ENCODE measurements at regions not wholly inside any gene's neighbourhood (a gene's known extent, or its start where the extent isn't known, plus 50 kb on each side); places are given as distances from the start of the nearest gene placed in this dataset.

DNA sequence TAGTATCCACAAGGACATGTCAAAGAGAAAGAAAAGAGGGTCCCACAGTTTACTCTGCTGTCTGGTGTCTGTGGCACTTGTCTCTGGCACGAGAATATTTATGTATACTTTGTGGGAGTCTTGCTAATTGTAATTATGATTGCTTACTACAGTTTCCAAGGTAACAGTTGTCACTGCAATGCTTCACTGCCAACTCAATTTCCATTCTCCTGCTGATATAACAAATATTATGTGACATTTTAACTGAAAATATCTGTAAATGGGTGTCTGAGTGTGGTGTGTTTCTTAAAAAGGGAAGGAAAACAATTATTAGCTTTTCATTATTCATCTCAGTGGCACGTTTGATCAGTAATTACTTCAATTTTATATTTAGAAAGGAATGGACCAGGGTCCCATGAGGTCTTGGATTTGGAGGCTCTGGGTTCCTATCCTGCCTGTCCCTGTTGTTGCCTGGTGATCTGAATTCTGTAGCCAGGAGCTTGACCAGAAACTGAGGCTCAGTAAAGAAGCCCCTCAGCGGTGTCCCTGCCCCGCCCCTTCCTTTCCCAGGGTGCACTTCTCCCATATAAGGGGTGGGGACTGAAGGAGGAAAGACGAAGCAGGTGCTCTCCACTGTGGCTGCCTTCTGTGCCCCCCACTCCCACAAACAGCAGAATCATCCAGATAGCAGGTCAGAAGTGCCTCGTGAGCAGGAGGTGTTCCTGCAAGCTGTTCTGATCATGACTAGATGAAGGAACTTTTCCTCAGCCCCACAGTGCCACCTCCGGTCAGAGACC, 137.3 kb upstream of the KIF2A start:
- TF ChIP-seq, protein P1, sequence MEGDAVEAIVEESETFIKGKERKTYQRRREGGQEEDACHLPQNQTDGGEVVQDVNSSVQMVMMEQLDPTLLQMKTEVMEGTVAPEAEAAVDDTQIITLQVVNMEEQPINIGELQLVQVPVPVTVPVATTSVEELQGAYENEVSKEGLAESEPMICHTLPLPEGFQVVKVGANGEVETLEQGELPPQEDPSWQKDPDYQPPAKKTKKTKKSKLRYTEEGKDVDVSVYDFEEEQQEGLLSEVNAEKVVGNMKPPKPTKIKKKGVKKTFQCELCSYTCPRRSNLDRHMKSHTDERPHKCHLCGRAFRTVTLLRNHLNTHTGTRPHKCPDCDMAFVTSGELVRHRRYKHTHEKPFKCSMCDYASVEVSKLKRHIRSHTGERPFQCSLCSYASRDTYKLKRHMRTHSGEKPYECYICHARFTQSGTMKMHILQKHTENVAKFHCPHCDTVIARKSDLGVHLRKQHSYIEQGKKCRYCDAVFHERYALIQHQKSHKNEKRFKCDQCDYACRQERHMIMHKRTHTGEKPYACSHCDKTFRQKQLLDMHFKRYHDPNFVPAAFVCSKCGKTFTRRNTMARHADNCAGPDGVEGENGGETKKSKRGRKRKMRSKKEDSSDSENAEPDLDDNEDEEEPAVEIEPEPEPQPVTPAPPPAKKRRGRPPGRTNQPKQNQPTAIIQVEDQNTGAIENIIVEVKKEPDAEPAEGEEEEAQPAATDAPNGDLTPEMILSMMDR (IDR thresholded peaks at IDR 0.05; ENCODE audit: low read depth, low read length, missing input control): no peak
- TF ChIP-seq TAF1 (conservative IDR thresholded peaks at IDR 0.05) (no peak), SP1 (IDR thresholded peaks at IDR 0.05) (no peak), EGR1 (IDR thresholded peaks at IDR 0.05; ENCODE audit: low read depth in 2 of 2) (no peak), RAD21 (IDR thresholded peaks at IDR 0.05) (no peak), RXRA (IDR thresholded peaks at IDR 0.05) (no peak), YY1 (IDR thresholded peaks at IDR 0.05) (no peak)
- TF ChIP-seq, protein P2, sequence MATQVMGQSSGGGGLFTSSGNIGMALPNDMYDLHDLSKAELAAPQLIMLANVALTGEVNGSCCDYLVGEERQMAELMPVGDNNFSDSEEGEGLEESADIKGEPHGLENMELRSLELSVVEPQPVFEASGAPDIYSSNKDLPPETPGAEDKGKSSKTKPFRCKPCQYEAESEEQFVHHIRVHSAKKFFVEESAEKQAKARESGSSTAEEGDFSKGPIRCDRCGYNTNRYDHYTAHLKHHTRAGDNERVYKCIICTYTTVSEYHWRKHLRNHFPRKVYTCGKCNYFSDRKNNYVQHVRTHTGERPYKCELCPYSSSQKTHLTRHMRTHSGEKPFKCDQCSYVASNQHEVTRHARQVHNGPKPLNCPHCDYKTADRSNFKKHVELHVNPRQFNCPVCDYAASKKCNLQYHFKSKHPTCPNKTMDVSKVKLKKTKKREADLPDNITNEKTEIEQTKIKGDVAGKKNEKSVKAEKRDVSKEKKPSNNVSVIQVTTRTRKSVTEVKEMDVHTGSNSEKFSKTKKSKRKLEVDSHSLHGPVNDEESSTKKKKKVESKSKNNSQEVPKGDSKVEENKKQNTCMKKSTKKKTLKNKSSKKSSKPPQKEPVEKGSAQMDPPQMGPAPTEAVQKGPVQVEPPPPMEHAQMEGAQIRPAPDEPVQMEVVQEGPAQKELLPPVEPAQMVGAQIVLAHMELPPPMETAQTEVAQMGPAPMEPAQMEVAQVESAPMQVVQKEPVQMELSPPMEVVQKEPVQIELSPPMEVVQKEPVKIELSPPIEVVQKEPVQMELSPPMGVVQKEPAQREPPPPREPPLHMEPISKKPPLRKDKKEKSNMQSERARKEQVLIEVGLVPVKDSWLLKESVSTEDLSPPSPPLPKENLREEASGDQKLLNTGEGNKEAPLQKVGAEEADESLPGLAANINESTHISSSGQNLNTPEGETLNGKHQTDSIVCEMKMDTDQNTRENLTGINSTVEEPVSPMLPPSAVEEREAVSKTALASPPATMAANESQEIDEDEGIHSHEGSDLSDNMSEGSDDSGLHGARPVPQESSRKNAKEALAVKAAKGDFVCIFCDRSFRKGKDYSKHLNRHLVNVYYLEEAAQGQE (IDR thresholded peaks at IDR 0.05): no peak
